HepG2 (cell line): ENCODE measurements at regions not wholly inside any gene's neighbourhood (a gene's known extent, or its start where the extent isn't known, plus 50 kb on each side); places are given as distances from the start of the nearest gene placed in this dataset.

ENCODE experiments used
- ATAC-seq: fragments of 200-7000 bp; cut with Tn5 transposase; 3 replicates; pipeline ENCODE4 v1.9.1; 2020; ENCODE audit warnings: mild to moderate bottlenecking, moderate library complexity
- BruUV-seq: library from RNA; stranded (reverse); fragments of 400-500 nt; replicated peaks from 2 replicates; lab custom pipeline; 2021; lab: Mats Ljungman, UMichigan
- CTCF ChIA-PET: fragments of 300-600 bp; formaldehyde crosslinking; extraction: SDS; loops from one replicate; lab custom pipeline; 2021; ENCODE audit warnings: low total read pairs, inconsistent platforms, low intra/inter-chr PET ratio; lab: Yijun Ruan, JAX
- POLR2A ChIA-PET: fragments of 350-600 bp; sonication (Branson Sonifier 250); formaldehyde crosslinking; loops from one replicate; lab custom pipeline; 2020; ENCODE audit warnings: antibody characterized with exemption, inconsistent platforms; lab: Yijun Ruan, JAX
- DNase-seq: peaks from one replicate; pipeline ENCODE4 v3.0.0-alpha.2; 2015; ENCODE audit warnings: low spot score
- FAIRE-seq: peaks from 3 replicates; lab custom pipeline; 2011; peaks lifted over from hg19 to GRCh38; lab: Jason Lieb, UNC
- H2AFZ ChIP-seq: one replicate; pipeline ENCODE4 v1.6.1; 2011; ENCODE audit warnings: low read length, inconsistent platforms
- H3K27ac ChIP-seq: fragments of 300-600 bp; 3 replicates; pipeline ENCODE4 v1.8.0; 2011; ENCODE audit warnings: mixed run types, mild to moderate bottlenecking, mixed read lengths, low read length, inconsistent platforms; ENCODE audit not compliant: insufficient read depth; ENCODE audit errors: extremely low read length
- H3K27me3 ChIP-seq, 2 experiments: fragments of 200-600 bp in 1 of 2; 2 replicates in 1 of 2; 3 replicates in 1 of 2; pipeline versions ENCODE4 v1.6.0 to v1.8.0; 2011; ENCODE audit warnings: low read length in 2 of 2, mild to moderate bottlenecking in 2 of 2, moderate library complexity in 2 of 2, inconsistent platforms in 1 of 2; ENCODE audit not compliant: insufficient read depth in 2 of 2, control insufficient read depth in 1 of 2
- H3K36me3 ChIP-seq, 2 experiments: fragments of 200-600 bp in 1 of 2; replicated peaks in 1 of 2; 2 replicates in 1 of 2; 3 replicates in 1 of 2; pipeline versions ENCODE4 v1.5.1 to v1.8.0; 2011; ENCODE audit warnings: low read length in 2 of 2, inconsistent platforms in 1 of 2; ENCODE audit not compliant: insufficient read depth in 2 of 2, control insufficient read depth in 1 of 2
- H3K4me1 ChIP-seq: 2 replicates; pipeline ENCODE4 v1.5.1; 2012; ENCODE audit warnings: low read length, inconsistent platforms; ENCODE audit not compliant: insufficient read depth
- H3K4me2 ChIP-seq: 2 replicates; pipeline ENCODE4 v1.6.0; 2011; ENCODE audit warnings: low read depth, low read length, inconsistent platforms
- H3K4me3 ChIP-seq, 3 experiments: fragments of 200-600 bp in 1 of 3; sonication (generic), shearing (Covaris generic) in 1 of 3; replicated peaks in 1 of 3; 2 replicates each; pipeline ENCODE4 v1.5.1; 2011 to 2016; ENCODE audit warnings: low read length in 3 of 3, inconsistent platforms in 2 of 3, low read depth in 2 of 3, mild to moderate bottlenecking in 2 of 3, control low read depth in 1 of 3, mixed read lengths in 1 of 3; ENCODE audit not compliant: insufficient read depth in 1 of 3
- H3K79me2 ChIP-seq: one replicate; pipeline ENCODE4 v1.6.1; 2011; ENCODE audit warnings: low read length, inconsistent platforms; ENCODE audit not compliant: insufficient read depth
- H3K9ac ChIP-seq: 2 replicates; pipeline ENCODE4 v1.6.0; 2011; ENCODE audit warnings: mild to moderate bottlenecking, low read depth, low read length, inconsistent platforms; ENCODE audit not compliant: insufficient read depth
- H3K9me3 ChIP-seq: 2 replicates; pipeline ENCODE4 v1.5.1; 2012; ENCODE audit warnings: mild to moderate bottlenecking, low read length
- H4K20me1 ChIP-seq: 2 replicates; pipeline ENCODE4 v1.6.0; 2011; ENCODE audit warnings: inconsistent platforms, mild to moderate bottlenecking, low read length, moderate library complexity; ENCODE audit not compliant: insufficient read depth
- BRCA1 ChIP-seq: sonication (generic); formaldehyde crosslinking; IDR thresholded peaks from 2 replicates; pipeline ENCODE4 v1.4.0; 2020; ENCODE audit warnings: missing genetic modification reagents
- CEBPB ChIP-seq: IDR thresholded peaks from 2 replicates; pipeline ENCODE4 v1.6.1; 2011; ENCODE audit warnings: low read depth, low read length, improper control_type of control experiment, borderline replicate concordance
- ETV6 ChIP-seq: sonication (generic); formaldehyde crosslinking; conservative IDR thresholded peaks from 2 replicates; pipeline ENCODE4 v1.4.0; 2020; ENCODE audit warnings: missing genetic modification reagents
- MBNL3 ChIP-seq: fragments of 250-450 bp; sonication (Bioruptor Pico); conservative IDR thresholded peaks from 2 replicates; pipeline ENCODE4 v1.8.0; 2022; ENCODE audit warnings: mild to moderate bottlenecking, inconsistent platforms
- MLLT10 ChIP-seq: sonication (generic); formaldehyde crosslinking; IDR thresholded peaks from 2 replicates; pipeline ENCODE4 v1.4.0; 2020; ENCODE audit warnings: missing genetic modification reagents
- MXD3 ChIP-seq: IDR thresholded peaks from 2 replicates; pipeline ENCODE4 v1.6.1; 2016; ENCODE audit warnings: mild to moderate bottlenecking, missing biosample characterization, missing genetic modification reagents
- PRPF4 ChIP-seq: fragments of 200-400 bp; formaldehyde crosslinking; IDR thresholded peaks from 2 replicates; pipeline ENCODE4 v1.6.1; 2016; ENCODE audit warnings: low read length, low read depth; ENCODE audit not compliant: poor library complexity, severe bottlenecking
- RNF2 ChIP-seq: fragments of 450-650 bp; conservative IDR thresholded peaks from 2 replicates; pipeline ENCODE4 v1.6.1; 2016; ENCODE audit warnings: low read depth
- RXRB ChIP-seq: IDR thresholded peaks from 2 replicates; pipeline ENCODE4 v1.6.1; 2016; ENCODE audit warnings: borderline replicate concordance, missing genetic modification reagents, missing compliant biosample characterization
- SIX1 ChIP-seq: sonication (generic); formaldehyde crosslinking; IDR thresholded peaks from 2 replicates; pipeline ENCODE4 v1.4.0; 2020; ENCODE audit warnings: missing genetic modification reagents, borderline replicate concordance
- SP5 ChIP-seq: IDR thresholded peaks from 2 replicates; pipeline ENCODE4 v1.6.1; 2016; ENCODE audit warnings: low read depth, borderline replicate concordance
- ZNF18 ChIP-seq: sonication (generic); formaldehyde crosslinking; IDR thresholded peaks from 2 replicates; pipeline ENCODE4 v1.8.0; 2022; ENCODE audit warnings: mild to moderate bottlenecking, missing genetic modification reagents; ENCODE audit not compliant: insufficient replicate concordance
- ZNF205 ChIP-seq: IDR thresholded peaks from 2 replicates; pipeline ENCODE4 v1.6.1; 2018; ENCODE audit warnings: missing biosample characterization, missing genetic modification reagents
- WGBS: methylation state at CpG from one replicate; pipeline ENCODE4 v1.1.6; 2017; ENCODE audit warnings: low lambda C conversion rate; 5-methylcytosine and 5-hydroxymethylcytosine counted together
- in situ Hi-C: cut with HindIII; loops from 2 replicates; pipeline ENCODE4 v1.10.0; 2017; ENCODE audit warnings: low pct_unique_long_range_greater_than_20kb; ENCODE audit not compliant: extremely low pct_ligation_motif_present
- intact Hi-C: fragments of 100-400 bp; cut with micrococcal nuclease; formaldehyde crosslinking; loops from one replicate; pipeline ENCODE4 v1.10.0; 2022; ENCODE audit not compliant: unreplicated experiment
- TF ChIP-seq, protein P1 (sequence below): IDR thresholded peaks from 2 replicates; pipeline ENCODE4 v1.6.1; 2016
- TF ChIP-seq, protein P2 (sequence below): sonication (generic); formaldehyde crosslinking; IDR thresholded peaks from 2 replicates; pipeline ENCODE4 v1.8.0; 2022; ENCODE audit warnings: mild to moderate bottlenecking, missing genetic modification reagents, moderate library complexity
- TF ChIP-seq, protein P3 (sequence below): sonication (generic); formaldehyde crosslinking; IDR thresholded peaks from 2 replicates; pipeline ENCODE4 v1.5.0; 2020; ENCODE audit warnings: missing genetic modification reagents, mild to moderate bottlenecking, borderline replicate concordance

- intact Hi-C loops (no loop called here), in situ Hi-C loops (no loop called here)
- no TSS peak for BruUV-seq
- DNase-seq (no peak), ATAC-seq (no peak), FAIRE-seq (no peak)
- Histone ChIP-seq H3K9me3 (no peaks in the 10 kb centered on the region), H3K79me2 (no peaks in the 10 kb centered on the region), H3K4me2 (no peak overlapping the region), H2AFZ (no peak overlapping the region), H3K4me1 (peaks cover 12% of the 10 kb centered on the region; the same call in 1 of the 2 replicates), H3K27ac (no peak overlapping the region), H3K27me3 (peaks cover 0 to 22% of the 10 kb centered on the region in 2 experiments; a peak in 3 of 5 replicates), H4K20me1 (no peaks in the 10 kb centered on the region), H3K9ac (no peak overlapping the region), H3K36me3 (no peaks in the 10 kb centered on the region), H3K4me3 (no peak overlapping the region)
- POLR2A ChIA-PET = no interaction called here
- 47% methylated on average over 2 of the region's 2 CpGs for WGBS
- TF ChIP-seq SP5 (no peak), ETV6 (CRISPR knock-in tag) (no peak), RXRB (CRISPR knock-in tag) (no peak), SIX1 (CRISPR knock-in tag) (no peak), RNF2 (no peak), CEBPB (no peak), PRPF4 (no peak), ZNF205 (CRISPR knock-in tag) (no peak), MBNL3 (CRISPR knock-in tag) (no peak), MLLT10 (no peak), MXD3 (no peak), ZNF18 (no peak), BRCA1 (CRISPR knock-in tag) (no peak)
- TF ChIP-seq, protein P1, sequence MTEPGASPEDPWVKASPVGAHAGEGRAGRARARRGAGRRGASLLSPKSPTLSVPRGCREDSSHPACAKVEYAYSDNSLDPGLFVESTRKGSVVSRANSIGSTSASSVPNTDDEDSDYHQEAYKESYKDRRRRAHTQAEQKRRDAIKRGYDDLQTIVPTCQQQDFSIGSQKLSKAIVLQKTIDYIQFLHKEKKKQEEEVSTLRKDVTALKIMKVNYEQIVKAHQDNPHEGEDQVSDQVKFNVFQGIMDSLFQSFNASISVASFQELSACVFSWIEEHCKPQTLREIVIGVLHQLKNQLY (CRISPR knock-in tag) = no peak
- TF ChIP-seq, protein P2, sequence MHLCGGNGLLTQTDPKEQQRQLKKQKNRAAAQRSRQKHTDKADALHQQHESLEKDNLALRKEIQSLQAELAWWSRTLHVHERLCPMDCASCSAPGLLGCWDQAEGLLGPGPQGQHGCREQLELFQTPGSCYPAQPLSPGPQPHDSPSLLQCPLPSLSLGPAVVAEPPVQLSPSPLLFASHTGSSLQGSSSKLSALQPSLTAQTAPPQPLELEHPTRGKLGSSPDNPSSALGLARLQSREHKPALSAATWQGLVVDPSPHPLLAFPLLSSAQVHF (CRISPR knock-in tag) = no peak
- TF ChIP-seq, protein P3, sequence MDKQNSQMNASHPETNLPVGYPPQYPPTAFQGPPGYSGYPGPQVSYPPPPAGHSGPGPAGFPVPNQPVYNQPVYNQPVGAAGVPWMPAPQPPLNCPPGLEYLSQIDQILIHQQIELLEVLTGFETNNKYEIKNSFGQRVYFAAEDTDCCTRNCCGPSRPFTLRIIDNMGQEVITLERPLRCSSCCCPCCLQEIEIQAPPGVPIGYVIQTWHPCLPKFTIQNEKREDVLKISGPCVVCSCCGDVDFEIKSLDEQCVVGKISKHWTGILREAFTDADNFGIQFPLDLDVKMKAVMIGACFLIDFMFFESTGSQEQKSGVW = no peak
- CTCF ChIA-PET = no interaction called here
Measured at GRCh38 chr1:214184992-214185391, 96.0 kb upstream of the SMYD2 start.
